ENCODE measurements at regions not wholly inside any gene's neighbourhood (a gene's known extent, or its start where the extent isn't known, plus 50 kb on each side); places are given as distances from the start of the nearest gene placed in this dataset.

GRCh38 chr7:124084024-124084423 lies 51.2 kb upstream of the TMEM229A start:
- H3K27ac ChIP-seq: no peak overlapping the region
- DNase-seq (ENCODE audit: low read depth, low spot score): no peak
